HEK293 (cell line): ENCODE measurements at regions not wholly inside any gene's neighbourhood (a gene's known extent, or its start where the extent isn't known, plus 50 kb on each side); places are given as distances from the start of the nearest gene placed in this dataset.

Experiments
- CTCF ChIP-seq: fragments of 450-650 bp; formaldehyde crosslinking; IDR thresholded peaks from 2 replicates; pipeline ENCODE4 v1.5.1; 2016; ENCODE audit warnings: missing biosample characterization, missing genetic modification characterization
- MYNN ChIP-seq: fragments of 450-650 bp; formaldehyde crosslinking; IDR thresholded peaks from 2 replicates; pipeline ENCODE4 v1.5.1; 2016; ENCODE audit warnings: missing biosample characterization, missing genetic modification characterization, borderline replicate concordance
- PRDM10 ChIP-seq: fragments of 450-650 bp; formaldehyde crosslinking; IDR thresholded peaks from 2 replicates; pipeline ENCODE4 v1.5.1; 2016; ENCODE audit warnings: missing biosample characterization, missing genetic modification characterization
- SP2 ChIP-seq: fragments of 450-650 bp; formaldehyde crosslinking; IDR thresholded peaks from 2 replicates; pipeline ENCODE4 v1.5.1; 2016; ENCODE audit warnings: missing biosample characterization, missing genetic modification characterization
- ZFP41 ChIP-seq: fragments of 450-650 bp; formaldehyde crosslinking; IDR thresholded peaks from 2 replicates; pipeline ENCODE4 v1.5.1; 2016; ENCODE audit warnings: missing biosample characterization, missing genetic modification characterization, borderline replicate concordance
- ZNF174 ChIP-seq: fragments of 450-650 bp; formaldehyde crosslinking; IDR thresholded peaks from 2 replicates; pipeline ENCODE4 v1.5.0; 2017; ENCODE audit warnings: missing biosample characterization, mild to moderate bottlenecking, missing genetic modification characterization
- ZNF175 ChIP-seq: fragments of 450-650 bp; formaldehyde crosslinking; IDR thresholded peaks from 2 replicates; pipeline ENCODE4 v1.5.1; 2016; ENCODE audit warnings: missing biosample characterization, missing genetic modification characterization
- ZNF2 ChIP-seq: fragments of 450-650 bp; formaldehyde crosslinking; IDR thresholded peaks from 2 replicates; pipeline ENCODE4 v1.5.1; 2016; ENCODE audit warnings: missing biosample characterization, missing genetic modification characterization
- ZNF423 ChIP-seq: fragments of 450-650 bp; formaldehyde crosslinking; IDR thresholded peaks from 2 replicates; pipeline ENCODE4 v1.5.1; 2016; ENCODE audit warnings: missing biosample characterization, missing genetic modification characterization
- ZNF701 ChIP-seq: fragments of 450-650 bp; formaldehyde crosslinking; IDR thresholded peaks from 2 replicates; pipeline ENCODE4 v1.5.1; 2016; ENCODE audit warnings: missing biosample characterization, missing genetic modification characterization

GRCh38 chr6:118746145-118746824 is 94.9 kb upstream of the CEP85L start:
- TF ChIP-seq CTCF (tag by site-specific recombination) (no peak), PRDM10 (tag by site-specific recombination) (no peak), MYNN (no peak), ZNF423 (tag by site-specific recombination) (no peak), ZFP41 (no peak), ZNF175 (tag by site-specific recombination) (no peak), SP2 (no peak), ZNF174 (tag by site-specific recombination) (no peak), ZNF2 (no peak), ZNF701 (tag by site-specific recombination) (no peak)
